H1 (cell line): ENCODE measurements at regions not wholly inside any gene's neighbourhood (a gene's known extent, or its start where the extent isn't known, plus 50 kb on each side); places are given as distances from the start of the nearest gene placed in this dataset.

ENCODE experiments used
- CTCF ChIA-PET: fragments of 300-600 bp; sonication (Branson Sonifier 250); formaldehyde crosslinking; loops from one replicate; lab custom pipeline; 2021; ENCODE audit not compliant: partially characterized antibody; lab: Charles Lee
- POLR2A ChIA-PET: fragments of 300-600 bp; sonication (Branson Sonifier 250); formaldehyde crosslinking; loops from one replicate; lab custom pipeline; 2021; ENCODE audit warnings: inconsistent platforms; ENCODE audit not compliant: partially characterized antibody; lab: Charles Lee
- DNase-seq, 2 experiments: peaks; one replicate each; pipeline versions ENCODE4 v3.0.0 to v3.0.0-alpha.2; 2010 to 2022; ENCODE audit warnings: low spot score in 2 of 2, low read depth in 1 of 2, mixed read lengths in 1 of 2
- FAIRE-seq: peaks from 2 replicates; lab custom pipeline; 2011; peaks lifted over from hg19 to GRCh38; lab: Jason Lieb, UNC
- H2AFZ ChIP-seq: 2 replicates; pipeline ENCODE4 v1.8.1; 2012; ENCODE audit warnings: low read length, inconsistent platforms
- H2AK5ac ChIP-seq: 2 replicates; pipeline ENCODE4 v1.6.1; 2013; ENCODE audit warnings: low read depth, low read length
- H2BK120ac ChIP-seq: replicated peaks from 2 replicates; pipeline ENCODE3; 2013; ENCODE audit warnings: low read depth, low read length, inconsistent platforms
- H2BK12ac ChIP-seq: 2 replicates; pipeline ENCODE4 v1.6.1; 2013; ENCODE audit warnings: low read depth, low read length
- H2BK15ac ChIP-seq: 2 replicates; pipeline ENCODE4 v1.6.1; 2013; ENCODE audit warnings: low read length
- H2BK20ac ChIP-seq: 2 replicates; pipeline ENCODE4 v1.6.1; 2013; ENCODE audit warnings: low read length
- H2BK5ac ChIP-seq: 2 replicates; pipeline ENCODE4 v1.6.1; 2013; ENCODE audit warnings: low read depth, low read length
- H3K14ac ChIP-seq: 2 replicates; pipeline ENCODE4 v1.6.1; 2013; ENCODE audit warnings: inconsistent platforms; ENCODE audit not compliant: insufficient read length
- H3K18ac ChIP-seq: 2 replicates; pipeline ENCODE4 v1.6.1; 2013; ENCODE audit warnings: low read length; ENCODE audit errors: extremely low read depth
- H3K23ac ChIP-seq: 2 replicates; pipeline ENCODE4 v1.6.1; 2013; ENCODE audit warnings: inconsistent platforms; ENCODE audit not compliant: insufficient read length
- H3K23me2 ChIP-seq: 2 replicates; pipeline ENCODE4 v1.6.1; 2013; ENCODE audit warnings: low read depth, low read length
- H3K27ac ChIP-seq: 2 replicates; pipeline ENCODE4 v1.6.1; 2011; ENCODE audit warnings: low read depth, low read length, inconsistent platforms
- H3K27me3 ChIP-seq, 4 experiments: replicated peaks in 1 of 4; 1 replicate in 1 of 4; 2 replicates in 3 of 4; pipeline versions ENCODE4 v1.6.1 to v1.8.1; 2011 to 2013; ENCODE audit warnings: low read length in 3 of 4, mild to moderate bottlenecking in 3 of 4, inconsistent platforms in 2 of 4, mixed read lengths in 2 of 4, moderate library complexity in 1 of 4; ENCODE audit not compliant: control insufficient read depth in 3 of 4, insufficient read depth in 3 of 4; ENCODE audit errors: extremely low read depth in 1 of 4
- H3K36me3 ChIP-seq, 4 experiments: 2 replicates each; pipeline versions ENCODE4 v1.6.1 to v1.8.1; 2011 to 2013; ENCODE audit warnings: mild to moderate bottlenecking in 4 of 4, low read length in 3 of 4, moderate library complexity in 2 of 4, control low read depth in 1 of 4, inconsistent platforms in 1 of 4; ENCODE audit not compliant: insufficient read depth in 4 of 4, control insufficient read depth in 2 of 4
- H3K4ac ChIP-seq: replicated peaks from 2 replicates; pipeline ENCODE3; 2013; ENCODE audit warnings: low read length, low read depth, mixed read lengths, inconsistent platforms; ENCODE audit not compliant: insufficient read length
- H3K4me1 ChIP-seq, 4 experiments: replicated peaks in 1 of 4; 1 replicate in 1 of 4; 2 replicates in 3 of 4; pipeline versions ENCODE4 v1.6.1 to v1.8.1; 2011 to 2013; ENCODE audit warnings: low read length in 3 of 4, inconsistent platforms in 2 of 4, mixed read lengths in 1 of 4; ENCODE audit not compliant: insufficient read depth in 4 of 4, control insufficient read depth in 3 of 4
- H3K4me2 ChIP-seq, 2 experiments: 2 replicates each; pipeline versions ENCODE4 v1.6.1 to v1.8.1; 2011 to 2013; ENCODE audit warnings: low read depth in 2 of 2, low read length in 2 of 2, control low read depth in 1 of 2, inconsistent platforms in 1 of 2, mild to moderate bottlenecking in 1 of 2; ENCODE audit not compliant: insufficient read depth in 1 of 2
- H3K4me3 ChIP-seq, 4 experiments: fragments of 200-600, 300-600 bp in 1 of 4; sonication (generic), shearing (Covaris generic), sonication (Bioruptor Twin) in 1 of 4; 2 replicates each; pipeline versions ENCODE4 v1.5.1 to v1.8.1; 2011 to 2016; ENCODE audit warnings: low read length in 4 of 4, low read depth in 3 of 4, control low read depth in 2 of 4, inconsistent platforms in 2 of 4, mild to moderate bottlenecking in 2 of 4, mixed read lengths in 1 of 4, moderate library complexity in 1 of 4; ENCODE audit not compliant: insufficient read depth in 2 of 4; ENCODE audit errors: extremely low read depth in 1 of 4
- H3K56ac ChIP-seq: replicated peaks from 2 replicates; pipeline ENCODE3; 2013; ENCODE audit warnings: low read depth, mild to moderate bottlenecking, mixed read lengths, low read length, inconsistent platforms; ENCODE audit not compliant: insufficient read length
- H3K79me1 ChIP-seq: 2 replicates; pipeline ENCODE4 v1.6.1; 2013; ENCODE audit warnings: low read depth, low read length, control low read depth
- H3K79me2 ChIP-seq, 2 experiments: 2 replicates each; pipeline versions ENCODE4 v1.6.1 to v1.8.1; 2012 to 2013; ENCODE audit warnings: low read length in 2 of 2, mild to moderate bottlenecking in 2 of 2, inconsistent platforms in 1 of 2; ENCODE audit not compliant: insufficient read depth in 2 of 2, control insufficient read depth in 1 of 2
- H3K9ac ChIP-seq, 4 experiments: replicated peaks in 1 of 4; 1 replicate in 1 of 4; 2 replicates in 3 of 4; pipeline versions ENCODE4 v1.6.1 to v1.8.1; 2011 to 2013; ENCODE audit warnings: low read depth in 3 of 4, low read length in 3 of 4, control low read depth in 2 of 4, mild to moderate bottlenecking in 2 of 4, moderate library complexity in 2 of 4, inconsistent platforms in 1 of 4; ENCODE audit errors: extremely low read depth in 1 of 4
- H3K9me3 ChIP-seq, 2 experiments: 2 replicates each; pipeline versions ENCODE4 v1.6.1 to v1.8.1; 2012 to 2013; ENCODE audit warnings: mild to moderate bottlenecking in 2 of 2, moderate library complexity in 2 of 2, control low read depth in 1 of 2, inconsistent platforms in 1 of 2, low read depth in 1 of 2, low read length in 1 of 2, mixed read lengths in 1 of 2; ENCODE audit not compliant: insufficient read depth in 2 of 2
- H4K20me1 ChIP-seq, 2 experiments: replicated peaks in 1 of 2; 2 replicates each; pipeline versions ENCODE3 to v1.8.1; 2011 to 2013; ENCODE audit warnings: inconsistent platforms in 2 of 2, low read length in 2 of 2, mild to moderate bottlenecking in 1 of 2; ENCODE audit not compliant: insufficient read depth in 2 of 2, control insufficient read depth in 1 of 2
- H4K5ac ChIP-seq: 2 replicates; pipeline ENCODE4 v1.6.1; 2013; ENCODE audit warnings: low read length, low read depth, mixed read lengths, inconsistent platforms; ENCODE audit not compliant: insufficient read length
- H4K8ac ChIP-seq: 2 replicates; pipeline ENCODE4 v1.8.0; 2013; ENCODE audit warnings: mild to moderate bottlenecking, moderate library complexity, low read length, inconsistent platforms; ENCODE audit not compliant: insufficient read depth; ENCODE audit errors: extremely low read depth
- H4K91ac ChIP-seq: replicated peaks from 2 replicates; pipeline ENCODE3; 2013; ENCODE audit warnings: low read length, mixed read lengths, inconsistent platforms; ENCODE audit not compliant: insufficient read length
- SP1 ChIP-seq: IDR thresholded peaks from 2 replicates; pipeline ENCODE4 v1.6.1; 2011; ENCODE audit warnings: low read depth, low read length
- WGBS, 2 experiments: shearing (Covaris generic) in 1 of 2; methylation state at CpG; one replicate each; pipeline versions ENCODE4 v1.1.6 to v1.1.7; 2013 to 2015; ENCODE audit warnings: low lambda C conversion rate in 2 of 2, mixed read lengths in 2 of 2, inconsistent platforms in 1 of 2, low coverage in 1 of 2, missing lambda C conversion rate in 1 of 2; ENCODE audit not compliant: insufficient replicate concordance in 2 of 2, insufficient coverage in 1 of 2, insufficient read length in 1 of 2; ENCODE audit errors: extremely low coverage in 1 of 2, missing lambda C conversion rate in 1 of 2; 5-methylcytosine and 5-hydroxymethylcytosine counted together

- Histone ChIP-seq H3K27me3 (peaks cover 2 to 35% (median 20%) of the 10 kb centered on the region in 4 experiments), H3K9ac (no peak overlapping the region)
- POLR2A ChIA-PET: interaction anchor here (0.7 kb wide), 2 partner anchors 19 to 81 kb away, joined by 3 read pairs; no protein-coding TSS in a partner anchor
- TF ChIP-seq SP1: peak; percentile 17; the same call in 1 of the 2 replicates
These were observed 113.2 kb downstream of the GPX5 start for GRCh38 chr6:28638787-28639430.

More at GRCh38 chr6:28638787-28639430, 113.2 kb downstream of the GPX5 start:
- DNase-seq (no peak), FAIRE-seq (no peak)
- WGBS, 2 experiments: 92% methylated on average over 21 of the region's 21 CpGs; no CpG with 5 or more reads in 1 of the 2 experiments
- H3K4me1 ChIP-seq: peaks cover 0 to 4% (median 0%) of the 10 kb centered on the region in 4 experiments; a peak in 2 of 7 replicates
- H4K8ac ChIP-seq: no peak overlapping the region
- no peak overlapping the region for H3K14ac ChIP-seq
- no peak overlapping the region for H4K5ac ChIP-seq
- no peak overlapping the region for H3K56ac ChIP-seq
- no peak overlapping the region for H2BK120ac ChIP-seq
- no peak overlapping the region for H3K18ac ChIP-seq
- CTCF ChIA-PET: interaction anchor here (0.7 to 1.7 kb wide), 5 partner anchors 11 to 80 kb away, joined by 3 to 6 read pairs (median 3); no protein-coding TSS in a partner anchor
- H2AK5ac ChIP-seq: no peak overlapping the region
- H2AFZ ChIP-seq: no peak overlapping the region
- H3K4me3 ChIP-seq: no peak overlapping the region
- H3K9me3 ChIP-seq: peaks cover 0 to 7% of the 10 kb centered on the region in 2 experiments; a peak in 1 of 4 replicates
- H2BK20ac ChIP-seq: peak overlapping the region; percentile 8; the same call in 1 of the 2 replicates
- H2BK12ac ChIP-seq: no peak overlapping the region
- H4K91ac ChIP-seq: no peak overlapping the region
- no peak overlapping the region for H3K23ac ChIP-seq
- no peak overlapping the region for H3K4ac ChIP-seq
- no peak overlapping the region for H3K27ac ChIP-seq
- H2BK5ac ChIP-seq: no peak overlapping the region
- no peaks in the 10 kb centered on the region for H4K20me1 ChIP-seq
- no peaks in the 10 kb centered on the region for H3K79me1 ChIP-seq
- no peaks in the 10 kb centered on the region; a peak in 1 of 8 replicates for H3K36me3 ChIP-seq
- H3K79me2 ChIP-seq: no peaks in the 10 kb centered on the region
- no peak overlapping the region for H3K4me2 ChIP-seq
- H2BK15ac ChIP-seq: no peak overlapping the region
- peaks cover 12% of the 10 kb centered on the region for H3K23me2 ChIP-seq
